Esophagus muscularis mucosa (tissue), 4 donors: ENCODE measurements at regions not wholly inside any gene's neighbourhood (a gene's known extent, or its start where the extent isn't known, plus 50 kb on each side); places are given as distances from the start of the nearest gene placed in this dataset.

Experiments
- DNase-seq: peaks from one replicate; pipeline ENCODE4 v3.0.0-alpha.2; 2017; ENCODE audit errors: extremely low spot score
- H3K27ac ChIP-seq, 4 donors: fragments of 200-600 bp; sonication (generic); replicated peaks in 1 of 4; 1 replicate in 3 of 4; 2 replicates in 1 of 4; pipeline ENCODE4 v1.5.1; 2016 to 2019; ENCODE audit warnings: mild to moderate bottlenecking in 1 of 4
- H3K27me3 ChIP-seq, 4 donors: fragments of 200-600 bp; sonication (generic); one replicate each; pipeline versions ENCODE4 v1.5.1 to v1.6.0; 2016 to 2019
- H3K36me3 ChIP-seq, 4 donors: fragments of 200-600 bp; sonication (generic); one replicate each; pipeline ENCODE4 v1.5.1; 2016 to 2019
- H3K4me1 ChIP-seq, 4 donors: fragments of 200-600 bp; sonication (generic); one replicate each; pipeline ENCODE4 v1.5.1; 2016 to 2019
- H3K4me3 ChIP-seq, 4 donors: fragments of 200-600 bp; sonication (generic); 1 replicate in 2 of 4; 2 replicates in 2 of 4; pipeline ENCODE4 v1.5.1; 2016 to 2019; ENCODE audit warnings: mild to moderate bottlenecking in 4 of 4, moderate library complexity in 1 of 4
- H3K9me3 ChIP-seq, 4 donors: fragments of 200-600 bp; sonication (generic); 1 replicate in 3 of 4; 2 replicates in 1 of 4; pipeline ENCODE4 v1.5.1; 2016 to 2019
- CTCF ChIP-seq, 3 experiments: fragments of 200-600 bp in 2 of 3; fragments of 450-650 bp in 1 of 3; sonication (generic) in 2 of 3; IDR thresholded peaks; one replicate each; pipeline ENCODE4 v1.5.1; 2017 to 2019; ENCODE audit warnings: antibody characterized with exemption in 3 of 3, mild to moderate bottlenecking in 2 of 3, moderate library complexity in 1 of 3
- EP300 ChIP-seq: sonication (generic); formaldehyde crosslinking; IDR thresholded peaks from one replicate; pipeline ENCODE4 v1.6.1; 2017; ENCODE audit warnings: antibody characterized with exemption
- POLR2A ChIP-seq: fragments of 450-650 bp; IDR thresholded peaks from one replicate; pipeline ENCODE4 v1.6.1; 2017; ENCODE audit warnings: antibody characterized with exemption, moderate library complexity, mild to moderate bottlenecking, low read depth
- POLR2AphosphoS5 ChIP-seq, 2 donors: sonication (generic); formaldehyde crosslinking; IDR thresholded peaks; one replicate each; pipeline ENCODE4 v1.6.1; 2017; ENCODE audit warnings: antibody characterized with exemption in 2 of 2
- WGBS: methylation state at CpG from one replicate; pipeline ENCODE4 v1.1.5; 2018; 5-methylcytosine and 5-hydroxymethylcytosine counted together
- intact Hi-C: fragments of 100-400 bp; cut with DNase I; formaldehyde crosslinking; loops from one replicate; pipeline ENCODE4 v1.15.1; 2023

- 78% methylated on average over 2 of the region's 6 CpGs for WGBS
Measured at GRCh38 chr11:45017329-45017728, 66.6 kb upstream of the TP53I11 start.

GRCh38 chr11:45021001-45021400 lies 70.3 kb upstream of the TP53I11 start:
- Histone ChIP-seq H3K36me3 (no peaks in the 10 kb centered on the region), H3K4me1 (peaks cover 23 to 46% (median 34%) of the 10 kb centered on the region in 4 donors), H3K4me3 (no peak overlapping the region), H3K27ac (peak overlapping the region in 3 of 4 donors; percentile 40 to 74 (median 63)), H3K9me3 (no peaks in the 10 kb centered on the region), H3K27me3 (no peaks in the 10 kb centered on the region)
- intact Hi-C loops = no loop called here
- no peak for TF ChIP-seq POLR2A
- no peak for TF ChIP-seq CTCF (IDR thresholded peaks at IDR 0.05)
- no peak for TF ChIP-seq EP300
- no peak for TF ChIP-seq POLR2AphosphoS5 (IDR thresholded peaks at IDR 0.05)
- no peak for DNase-seq

More at GRCh38 chr11:45017329-45017728, 66.6 kb upstream of the TP53I11 start:
- intact Hi-C loops = no loop called here
- H3K27ac ChIP-seq = no peak overlapping the region
- no peaks in the 10 kb centered on the region for H3K36me3 ChIP-seq
- TF ChIP-seq POLR2AphosphoS5 (IDR thresholded peaks at IDR 0.05) (no peak), EP300 (no peak), CTCF (IDR thresholded peaks at IDR 0.05) (no peak), POLR2A (no peak)
- peaks cover 14 to 24% (median 21%) of the 10 kb centered on the region in 4 donors for H3K4me1 ChIP-seq
- no peak overlapping the region for H3K4me3 ChIP-seq
- peak; percentile 42 for DNase-seq
- H3K9me3 ChIP-seq = peaks cover 0 to 13% (median 7%) of the 10 kb centered on the region in 4 donors
- no peaks in the 10 kb centered on the region for H3K27me3 ChIP-seq

GRCh38 chr11:45021692-45022141 lies 71.0 kb upstream of the TP53I11 start:
- peaks cover 30 to 53% (median 41%) of the 10 kb centered on the region in 4 donors for H3K4me1 ChIP-seq
- 17% methylated on average over 8 of the region's 9 CpGs for WGBS
- H3K9me3 ChIP-seq = no peaks in the 10 kb centered on the region
- intact Hi-C loops = no loop called here
- H3K27ac ChIP-seq = peak overlapping the region; percentile 40 to 74 (median 64)
- TF ChIP-seq EP300 (no peak), CTCF (IDR thresholded peaks at IDR 0.05) (peak in 1 of 3 experiments; percentile 29), POLR2AphosphoS5 (IDR thresholded peaks at IDR 0.05) (peak; percentile 53 to 76), POLR2A (no peak)
- no peaks in the 10 kb centered on the region for H3K36me3 ChIP-seq
- H3K4me3 ChIP-seq = no peak overlapping the region
- H3K27me3 ChIP-seq = no peaks in the 10 kb centered on the region
- peak; percentile 94 for DNase-seq

GRCh38 chr11:45022294-45023064 lies 71.8 kb upstream of the TP53I11 start:
- TF ChIP-seq POLR2AphosphoS5 (IDR thresholded peaks at IDR 0.05) (no peak), CTCF (IDR thresholded peaks at IDR 0.05) (no peak), POLR2A (no peak), EP300 (no peak)
- intact Hi-C loops = no loop called here
- H3K4me1 ChIP-seq = peaks cover 35 to 56% (median 45%) of the 10 kb centered on the region in 4 donors

More at GRCh38 chr11:45022294-45023064, 71.8 kb upstream of the TP53I11 start:
- Histone ChIP-seq H3K9me3 (no peaks in the 10 kb centered on the region), H3K27me3 (no peaks in the 10 kb centered on the region), H3K4me3 (no peak overlapping the region), H3K36me3 (no peaks in the 10 kb centered on the region), H3K27ac (peak overlapping the region; percentile 40 to 74 (median 64))
- 61% methylated on average over 4 of the region's 9 CpGs for WGBS
- no peak for DNase-seq
